Common myeloid progenitor, CD34-positive (primary cell): ENCODE measurements at regions not wholly inside any gene's neighbourhood (a gene's known extent, or its start where the extent isn't known, plus 50 kb on each side); places are given as distances from the start of the nearest gene placed in this dataset.

ENCODE experiments used
- CTCF ChIA-PET: fragments of 350-600 bp; sonication (Branson Sonifier 250); formaldehyde crosslinking; loops from one replicate; lab custom pipeline; 2021; ENCODE audit warnings: antibody characterized with exemption; lab: Charles Lee
- POLR2A ChIA-PET: fragments of 350-600 bp; sonication (Branson Sonifier 250); formaldehyde crosslinking; loops from one replicate; lab custom pipeline; 2021; ENCODE audit warnings: antibody characterized with exemption; lab: Charles Lee
- DNase-seq, 3 donors: peaks; one replicate each; pipeline versions ENCODE4 v3.0.0 to v3.0.0-alpha.2; 2013
- H3K27ac ChIP-seq, 2 experiments: 1 replicate in 1 of 2; 2 replicates in 1 of 2; pipeline ENCODE4 v1.7.0; 2013; ENCODE audit warnings: inconsistent platforms in 2 of 2, low read length in 2 of 2, mild to moderate bottlenecking in 2 of 2, low read depth in 1 of 2, moderate library complexity in 1 of 2; ENCODE audit not compliant: severe bottlenecking in 2 of 2, insufficient read depth in 1 of 2, poor library complexity in 1 of 2
- H3K27me3 ChIP-seq, 5 experiments: replicated peaks in 2 of 5; 1 replicate in 3 of 5; 2 replicates in 2 of 5; pipeline versions ENCODE4 v1.6.1 to v1.7.0; 2013; ENCODE audit warnings: low read length in 4 of 5, mild to moderate bottlenecking in 2 of 5, moderate library complexity in 2 of 5, inconsistent platforms in 1 of 5; ENCODE audit not compliant: insufficient read depth in 5 of 5, control insufficient read depth in 4 of 5
- H3K36me3 ChIP-seq, 4 experiments: 1 replicate in 2 of 4; 2 replicates in 2 of 4; pipeline versions ENCODE4 v1.6.1 to v1.7.0; 2013; ENCODE audit warnings: low read length in 3 of 4, control low read depth in 1 of 4, mild to moderate bottlenecking in 1 of 4; ENCODE audit not compliant: control insufficient read depth in 4 of 4, insufficient read depth in 4 of 4
- H3K4me1 ChIP-seq, 4 experiments: 1 replicate in 3 of 4; 2 replicates in 1 of 4; pipeline versions ENCODE4 v1.6.1 to v1.7.1; 2013; ENCODE audit warnings: low read length in 3 of 4, mild to moderate bottlenecking in 3 of 4, control low read depth in 1 of 4, inconsistent platforms in 1 of 4, moderate library complexity in 1 of 4; ENCODE audit not compliant: control insufficient read depth in 4 of 4, insufficient read depth in 4 of 4; ENCODE audit errors: control extremely low read depth in 1 of 4
- H3K4me3 ChIP-seq, 7 experiments: 1 replicate in 4 of 7; 2 replicates in 3 of 7; pipeline versions ENCODE4 v1.5.1 to v1.7.0; 2013; ENCODE audit warnings: mild to moderate bottlenecking in 7 of 7, low read length in 6 of 7, moderate library complexity in 6 of 7, inconsistent platforms in 2 of 7, low read depth in 2 of 7, control low read depth in 1 of 7; ENCODE audit not compliant: insufficient read depth in 4 of 7, control insufficient read depth in 1 of 7; ENCODE audit errors: extremely low read depth in 1 of 7
- H3K9me3 ChIP-seq, 5 experiments: 1 replicate in 4 of 5; 2 replicates in 1 of 5; pipeline versions ENCODE4 v1.6.1 to v1.7.1; 2013; ENCODE audit warnings: low read length in 4 of 5, mild to moderate bottlenecking in 2 of 5, inconsistent platforms in 1 of 5, low read depth in 1 of 5, moderate library complexity in 1 of 5; ENCODE audit not compliant: control insufficient read depth in 4 of 5, insufficient read depth in 2 of 5; ENCODE audit errors: control extremely low read depth in 1 of 5
- WGBS: methylation state at CpG from one replicate; pipeline ENCODE4 v1.1.5; 2013; ENCODE audit not compliant: insufficient coverage; 5-methylcytosine and 5-hydroxymethylcytosine counted together

DNA sequence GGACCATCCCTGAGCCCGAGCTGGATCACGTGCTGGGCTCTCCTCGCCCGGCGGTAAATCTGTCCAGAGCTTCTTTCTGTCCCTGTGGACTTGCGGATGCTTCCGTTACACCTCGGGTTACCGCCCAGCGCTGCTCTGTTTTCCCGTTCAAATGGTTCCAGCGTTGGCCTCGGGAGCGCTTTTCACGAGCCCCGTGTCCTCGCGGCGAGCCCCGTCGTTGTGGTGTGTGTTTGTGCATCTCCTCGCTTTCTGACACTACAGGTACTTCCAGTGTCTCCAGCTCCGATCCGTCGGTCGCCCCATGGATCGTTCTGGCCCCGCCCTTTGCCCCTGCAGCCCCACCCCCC, 77.4 kb downstream of the RTP5 start:
- CTCF ChIA-PET = no interaction called here
- WGBS = 97% methylated on average over 22 of the region's 28 CpGs

DNA sequence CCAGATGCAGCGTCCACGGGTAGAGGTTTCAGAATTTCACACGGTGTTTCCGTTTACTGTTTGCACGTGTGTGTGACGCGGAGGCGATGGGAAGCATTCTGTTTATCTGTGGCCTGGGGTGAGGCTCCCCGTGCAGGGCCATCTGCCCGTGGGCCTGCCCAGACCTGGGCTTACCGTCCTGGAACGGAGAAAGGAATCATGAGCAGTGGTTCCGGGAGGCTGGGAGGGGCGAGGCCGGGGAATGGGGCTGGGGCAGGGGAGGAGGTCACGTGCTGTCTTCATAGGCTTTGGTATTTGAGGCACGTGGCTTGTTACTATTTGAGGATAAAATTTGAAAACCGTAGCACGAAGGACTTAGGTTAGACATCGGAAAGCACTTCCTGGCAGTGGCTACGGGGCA, 77.9 kb downstream of the RTP5 start:
- H3K27me3 ChIP-seq = no peaks in the 10 kb centered on the region
- POLR2A ChIA-PET = no interaction called here
- 94% methylated on average over 18 of the region's 21 CpGs for WGBS

More for the DNA sequence above, 77.4 kb downstream of the RTP5 start:
- Histone ChIP-seq H3K4me1 (peaks cover 0 to 6% (median 5%) of the 10 kb centered on the region in 4 experiments), H3K4me3 (no peak overlapping the region), H3K9me3 (no peaks in the 10 kb centered on the region), H3K27ac (no peak overlapping the region), H3K36me3 (peaks cover 0 to 3% (median 0%) of the 10 kb centered on the region in 4 experiments), H3K27me3 (no peaks in the 10 kb centered on the region)
- no peak for DNase-seq
- POLR2A ChIA-PET = no interaction called here

DNA sequence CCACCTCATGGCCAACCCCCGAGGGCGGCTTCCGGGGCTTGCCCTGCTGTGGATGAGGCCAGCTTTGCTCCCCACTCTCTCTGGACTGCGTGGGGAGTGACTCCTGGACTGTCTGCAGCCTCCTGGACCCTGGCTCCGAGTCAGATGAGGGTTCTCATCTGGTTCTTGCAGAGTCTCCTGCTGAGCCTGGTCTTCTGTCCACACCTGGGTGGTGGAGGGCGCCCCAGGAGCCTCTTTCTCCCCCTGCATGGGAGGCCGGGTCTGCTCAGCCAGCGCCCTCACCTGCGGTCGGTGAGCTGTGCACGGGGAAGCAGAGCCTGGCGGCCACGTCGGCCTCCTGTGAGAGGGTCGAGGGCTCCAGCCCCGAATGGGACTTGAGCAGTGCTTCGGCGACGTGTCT, 78.3 kb downstream of the RTP5 start:
- WGBS = 98% methylated on average over 8 of the region's 19 CpGs
- no peak overlapping the region for H3K27ac ChIP-seq
- no peaks in the 10 kb centered on the region for H3K9me3 ChIP-seq
- CTCF ChIA-PET = no interaction called here
- H3K4me3 ChIP-seq = no peak overlapping the region
- H3K36me3 ChIP-seq = peaks cover 0 to 3% (median 0%) of the 10 kb centered on the region in 4 experiments
- no peak for DNase-seq
- H3K4me1 ChIP-seq = no peaks in the 10 kb centered on the region
- H3K27me3 ChIP-seq = no peaks in the 10 kb centered on the region
- POLR2A ChIA-PET = no interaction called here

More for the DNA sequence above, 77.9 kb downstream of the RTP5 start:
- Histone ChIP-seq H3K27ac (no peak overlapping the region), H3K4me3 (no peak overlapping the region), H3K36me3 (peaks cover 0 to 3% (median 0%) of the 10 kb centered on the region in 4 experiments), H3K9me3 (no peaks in the 10 kb centered on the region), H3K4me1 (peaks cover 0 to 2% (median under 1%) of the 10 kb centered on the region in 4 experiments)
- DNase-seq = no peak
- CTCF ChIA-PET = no interaction called here

DNA sequence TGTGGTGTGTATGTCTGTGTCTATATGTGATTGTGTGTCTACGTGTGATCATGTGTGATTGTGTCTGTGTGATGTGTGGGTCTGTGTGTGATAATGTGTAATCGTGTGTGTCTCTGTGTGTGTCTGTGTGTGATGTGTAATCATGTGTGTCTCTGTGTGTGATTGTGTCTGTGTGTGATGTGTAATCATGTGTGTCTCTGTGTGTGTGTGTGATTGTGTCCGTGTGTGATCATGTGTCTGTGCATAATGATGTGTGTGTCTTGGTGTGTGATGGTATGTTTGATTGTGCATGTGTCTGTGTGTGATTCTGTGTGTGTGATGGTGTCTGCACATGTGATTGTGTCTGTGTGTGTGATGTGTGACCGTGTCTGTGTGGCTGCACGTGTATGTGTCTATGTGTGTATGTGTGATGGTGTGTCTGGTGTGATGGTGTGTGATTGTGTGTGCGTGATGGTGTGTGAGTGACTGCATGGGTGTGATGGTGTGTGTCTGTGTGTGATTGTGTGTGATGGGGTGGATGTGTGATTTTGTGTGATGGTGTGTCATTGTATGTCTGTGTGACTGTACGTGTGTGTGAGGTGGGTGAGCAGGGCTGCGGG, 78.9 kb downstream of the RTP5 start:
- no peak overlapping the region for H3K27ac ChIP-seq
- no peaks in the 10 kb centered on the region for H3K9me3 ChIP-seq
- no peak for DNase-seq
- POLR2A ChIA-PET = no interaction called here
- peaks cover 0 to 3% (median 0%) of the 10 kb centered on the region in 4 experiments for H3K36me3 ChIP-seq
- 94% methylated on average over 6 of the region's 8 CpGs for WGBS
- CTCF ChIA-PET = no interaction called here
- no peaks in the 10 kb centered on the region for H3K4me1 ChIP-seq
- H3K27me3 ChIP-seq = no peaks in the 10 kb centered on the region
- no peak overlapping the region for H3K4me3 ChIP-seq

DNA sequence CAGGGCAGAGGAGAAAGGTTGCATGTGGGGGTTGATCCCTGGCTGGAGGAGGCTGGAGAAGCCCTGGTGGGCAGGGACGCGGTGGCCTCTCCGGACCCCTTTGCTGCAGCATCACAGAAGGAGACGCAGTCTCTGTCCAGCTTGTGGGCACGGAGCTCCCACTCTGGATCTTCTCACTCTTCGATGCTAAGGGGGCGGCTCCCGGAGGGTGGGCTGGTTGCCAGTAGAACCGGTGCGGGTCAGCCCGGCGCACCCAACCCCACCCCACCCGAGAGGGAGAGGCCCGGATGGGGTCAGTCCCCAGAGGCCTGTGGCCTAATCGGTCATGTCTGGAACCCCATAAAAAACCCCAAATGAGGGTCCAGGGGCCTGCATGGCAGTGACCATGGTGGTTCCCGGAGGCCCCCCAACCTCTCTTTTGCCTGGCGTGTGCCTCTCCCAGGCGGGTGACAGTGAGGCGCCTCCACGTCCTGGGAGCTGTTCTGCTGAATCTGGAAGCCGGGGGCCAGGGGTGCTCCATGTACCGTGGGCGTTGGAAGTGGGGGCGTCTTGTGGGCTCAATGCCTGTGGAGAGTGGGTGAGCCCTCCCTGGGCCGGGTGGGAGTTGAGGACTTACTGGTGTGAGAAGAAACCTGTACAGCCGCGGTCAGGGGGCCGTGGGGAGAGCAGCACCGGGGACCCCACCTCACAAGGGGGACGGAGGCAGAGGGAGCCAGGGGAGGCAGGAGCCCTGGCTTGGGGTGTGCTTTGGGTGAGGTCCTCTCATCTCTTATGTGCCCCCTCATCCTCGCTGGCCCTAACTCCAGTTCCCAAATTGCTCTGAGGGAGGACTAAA, 79.6 kb downstream of the RTP5 start:
- CTCF ChIA-PET = no interaction called here
- no peak overlapping the region for H3K27ac ChIP-seq
- POLR2A ChIA-PET = no interaction called here

DNA sequence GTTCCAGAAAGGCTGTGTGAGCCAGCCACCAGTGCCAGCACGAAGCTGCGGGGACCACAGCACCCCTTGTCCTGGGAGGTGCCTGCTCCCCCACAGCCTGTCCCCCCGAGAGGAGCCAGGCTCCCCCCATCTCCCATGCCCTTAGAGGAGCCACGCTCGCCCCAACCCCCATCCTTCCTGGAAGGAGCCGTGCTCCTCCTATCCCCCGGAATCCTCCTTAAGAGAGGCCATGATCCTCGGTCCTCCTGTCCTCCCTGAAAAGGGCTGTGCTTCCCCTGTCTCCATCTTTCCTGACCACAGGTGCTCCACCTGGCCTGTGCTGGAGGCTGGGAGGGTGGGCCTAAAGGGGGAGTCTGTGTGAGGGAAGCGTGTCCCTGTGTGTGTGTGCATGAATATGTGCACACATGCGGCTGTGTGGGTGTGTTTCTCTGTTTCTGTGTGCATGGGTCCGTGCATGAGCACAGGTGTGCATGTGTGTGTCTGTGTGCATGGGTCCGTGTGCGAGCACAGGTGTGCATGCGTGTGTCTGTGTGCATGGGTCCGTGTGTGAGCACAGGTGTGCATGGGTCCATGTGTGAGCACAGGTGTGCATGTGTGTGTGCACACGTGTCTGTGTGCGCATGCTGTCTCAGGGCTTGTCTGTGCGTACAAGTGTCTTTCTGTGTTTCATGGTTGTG, 80.3 kb downstream of the RTP5 start:
- POLR2A ChIA-PET = no interaction called here
- CTCF ChIA-PET = no interaction called here
- 97% methylated on average over 11 of the region's 18 CpGs for WGBS

More for the DNA sequence above, 79.6 kb downstream of the RTP5 start:
- H3K4me1 ChIP-seq = no peaks in the 10 kb centered on the region
- no peaks in the 10 kb centered on the region for H3K27me3 ChIP-seq
- DNase-seq = no peak
- peaks cover 0 to 3% (median 0%) of the 10 kb centered on the region in 4 experiments for H3K36me3 ChIP-seq
- no peaks in the 10 kb centered on the region for H3K9me3 ChIP-seq
- 96% methylated on average over 28 of the region's 31 CpGs for WGBS
- H3K4me3 ChIP-seq = no peak overlapping the region

More for the DNA sequence above, 80.3 kb downstream of the RTP5 start:
- no peaks in the 10 kb centered on the region for H3K27me3 ChIP-seq
- H3K27ac ChIP-seq = no peak overlapping the region
- H3K4me1 ChIP-seq = no peaks in the 10 kb centered on the region
- H3K9me3 ChIP-seq = no peaks in the 10 kb centered on the region
- H3K36me3 ChIP-seq = peaks cover 0 to 3% (median 0%) of the 10 kb centered on the region in 4 experiments
- no peak overlapping the region for H3K4me3 ChIP-seq
- DNase-seq = no peak
